Chondrocyte (in vitro differentiated cells): ENCODE measurements at regions not wholly inside any gene's neighbourhood (a gene's known extent, or its start where the extent isn't known, plus 50 kb on each side); places are given as distances from the start of the nearest gene placed in this dataset.

Experiments used
- DNase-seq: peaks from one replicate; pipeline ENCODE4 v3.0.0; 2021; ENCODE audit warnings: mixed read lengths, low spot score
- H3K27ac Mint-ChIP-seq: one replicate; pipeline ENCODE4 v1.8.0; 2021; ENCODE audit warnings: mild to moderate bottlenecking, moderate library complexity, mixed read lengths; ENCODE audit not compliant: unreplicated experiment
- H3K27me3 Mint-ChIP-seq: 2 replicates; pipeline ENCODE4 v1.8.0; 2021; ENCODE audit warnings: low read depth, mixed read lengths
- H3K36me3 Mint-ChIP-seq: 2 replicates; pipeline ENCODE4 v1.8.0; 2021; ENCODE audit warnings: low read depth, mixed read lengths
- H3K4me1 Mint-ChIP-seq: 2 replicates; pipeline ENCODE4 v1.8.0; 2021; ENCODE audit warnings: low read depth, mild to moderate bottlenecking, mixed read lengths
- H3K4me3 Mint-ChIP-seq: one replicate; pipeline ENCODE4 v1.8.0; 2021; ENCODE audit warnings: mild to moderate bottlenecking, moderate library complexity, mixed read lengths; ENCODE audit not compliant: unreplicated experiment
- H3K9me3 Mint-ChIP-seq: 2 replicates; pipeline ENCODE4 v1.8.0; 2021; ENCODE audit warnings: low read depth, mixed read lengths
- TF ChIP-seq, protein P1 (sequence below): fragments of 200-600 bp; sonication (generic); IDR thresholded peaks from 2 replicates; pipeline ENCODE4 v1.5.0; 2021; ENCODE audit warnings: antibody characterized with exemption, mild to moderate bottlenecking, moderate library complexity

DNA sequence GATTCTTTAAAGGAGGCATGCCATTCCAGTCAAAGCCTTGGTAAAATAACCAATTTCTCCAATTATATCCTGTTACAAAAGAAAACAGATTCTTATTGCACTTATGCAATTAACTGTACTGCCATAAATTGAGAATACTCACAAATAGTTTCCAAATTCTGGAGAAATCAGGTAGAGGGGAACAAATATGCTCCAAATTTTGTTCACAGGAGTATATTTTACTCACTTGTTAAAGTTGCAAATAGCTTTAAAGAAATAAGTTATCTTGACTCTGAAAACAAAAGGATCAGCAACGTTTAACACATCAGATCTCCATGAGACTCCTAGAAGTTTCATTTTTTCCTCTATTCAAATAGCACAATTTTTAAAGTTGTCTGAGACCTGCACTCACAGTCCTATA lies 712.1 kb upstream of the ARRDC4 start:
- Mint-ChIP-seq H3K4me1 (no peaks in the 10 kb centered on the region), H3K36me3 (no peaks in the 10 kb centered on the region), H3K27ac (no peak overlapping the region), H3K27me3 (no peaks in the 10 kb centered on the region), H3K9me3 (no peaks in the 10 kb centered on the region), H3K4me3 (no peak overlapping the region)
- DNase-seq = no peak
- TF ChIP-seq, protein P1, sequence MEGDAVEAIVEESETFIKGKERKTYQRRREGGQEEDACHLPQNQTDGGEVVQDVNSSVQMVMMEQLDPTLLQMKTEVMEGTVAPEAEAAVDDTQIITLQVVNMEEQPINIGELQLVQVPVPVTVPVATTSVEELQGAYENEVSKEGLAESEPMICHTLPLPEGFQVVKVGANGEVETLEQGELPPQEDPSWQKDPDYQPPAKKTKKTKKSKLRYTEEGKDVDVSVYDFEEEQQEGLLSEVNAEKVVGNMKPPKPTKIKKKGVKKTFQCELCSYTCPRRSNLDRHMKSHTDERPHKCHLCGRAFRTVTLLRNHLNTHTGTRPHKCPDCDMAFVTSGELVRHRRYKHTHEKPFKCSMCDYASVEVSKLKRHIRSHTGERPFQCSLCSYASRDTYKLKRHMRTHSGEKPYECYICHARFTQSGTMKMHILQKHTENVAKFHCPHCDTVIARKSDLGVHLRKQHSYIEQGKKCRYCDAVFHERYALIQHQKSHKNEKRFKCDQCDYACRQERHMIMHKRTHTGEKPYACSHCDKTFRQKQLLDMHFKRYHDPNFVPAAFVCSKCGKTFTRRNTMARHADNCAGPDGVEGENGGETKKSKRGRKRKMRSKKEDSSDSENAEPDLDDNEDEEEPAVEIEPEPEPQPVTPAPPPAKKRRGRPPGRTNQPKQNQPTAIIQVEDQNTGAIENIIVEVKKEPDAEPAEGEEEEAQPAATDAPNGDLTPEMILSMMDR = no peak

DNA sequence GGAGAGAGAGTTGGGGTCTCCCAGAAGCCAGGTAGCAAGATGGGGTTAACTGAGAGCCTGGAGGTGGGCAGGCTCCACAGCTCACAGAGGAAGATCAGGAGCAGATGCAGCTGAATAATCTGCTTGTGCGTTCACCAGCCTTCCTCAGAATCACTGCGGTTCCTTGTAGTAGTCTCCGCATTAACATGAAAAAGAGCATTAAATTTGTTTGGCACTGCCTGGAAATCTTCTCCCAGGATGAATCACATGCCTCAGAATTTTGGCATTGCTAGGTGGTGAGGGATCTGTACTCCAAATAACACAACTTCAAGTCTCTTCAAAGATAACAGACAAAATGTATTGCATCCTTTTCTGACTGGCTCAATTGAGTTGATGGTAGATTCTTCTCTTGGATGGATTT lies 700.6 kb upstream of the ARRDC4 start:
- no peaks in the 10 kb centered on the region for H3K36me3 Mint-ChIP-seq
- no peaks in the 10 kb centered on the region for H3K9me3 Mint-ChIP-seq
- no peak for DNase-seq
- H3K4me3 Mint-ChIP-seq = no peak overlapping the region
- TF ChIP-seq, protein P1 = no peak
- no peak overlapping the region for H3K27ac Mint-ChIP-seq
- peaks cover 7% of the 10 kb centered on the region for H3K27me3 Mint-ChIP-seq
- no peaks in the 10 kb centered on the region for H3K4me1 Mint-ChIP-seq

DNA sequence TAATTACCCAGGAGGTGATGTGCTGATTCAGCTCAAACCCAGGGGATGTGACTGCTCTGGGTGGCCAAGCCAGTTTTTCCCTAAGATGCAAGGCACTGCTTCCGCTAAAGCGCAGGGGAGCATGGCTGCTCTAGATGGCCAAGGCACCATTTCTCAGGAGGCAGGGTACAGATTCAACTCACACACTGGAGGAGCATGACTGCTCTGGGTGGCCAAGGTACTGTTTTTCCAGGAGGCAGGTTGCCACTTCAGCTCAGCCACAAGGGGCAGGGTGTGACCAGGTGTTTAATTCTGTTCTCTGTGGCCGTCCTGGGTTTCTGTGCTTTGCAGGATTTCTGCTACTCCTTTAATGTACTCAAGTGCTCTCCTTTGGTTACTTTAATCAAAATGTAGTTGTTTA lies 659.3 kb upstream of the ARRDC4 start:
- TF ChIP-seq, protein P1 = no peak
- Mint-ChIP-seq H3K36me3 (no peaks in the 10 kb centered on the region), H3K4me3 (no peak overlapping the region), H3K27me3 (peaks cover 3% of the 10 kb centered on the region), H3K4me1 (peaks cover 2% of the 10 kb centered on the region), H3K27ac (no peak overlapping the region), H3K9me3 (peaks cover 8% of the 10 kb centered on the region)
- no peak for DNase-seq

DNA sequence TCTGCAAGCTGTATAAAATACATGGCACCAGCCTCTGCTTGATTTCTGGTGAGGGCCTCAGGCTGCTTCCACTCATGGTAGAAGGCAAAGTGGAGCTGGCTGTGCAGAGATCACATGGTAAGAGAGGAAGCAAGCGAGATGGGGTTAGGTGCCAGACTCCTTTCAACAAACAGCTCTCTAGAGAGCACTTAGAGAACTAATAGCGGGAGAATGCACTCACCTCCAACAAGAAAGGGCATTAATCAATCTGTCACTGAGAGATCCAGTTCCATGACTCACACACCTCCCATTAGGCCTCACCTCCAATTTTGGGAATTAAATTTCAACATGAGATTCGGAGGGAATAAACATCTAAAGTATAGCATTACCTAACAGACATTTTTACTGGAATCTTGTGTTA lies 644.1 kb upstream of the ARRDC4 start:
- no peaks in the 10 kb centered on the region for H3K36me3 Mint-ChIP-seq
- H3K9me3 Mint-ChIP-seq = no peaks in the 10 kb centered on the region
- no peak for DNase-seq
- H3K4me1 Mint-ChIP-seq = peaks cover 10% of the 10 kb centered on the region
- TF ChIP-seq, protein P1 = no peak
- no peaks in the 10 kb centered on the region for H3K27me3 Mint-ChIP-seq
- H3K4me3 Mint-ChIP-seq = no peak overlapping the region
- H3K27ac Mint-ChIP-seq = no peak overlapping the region

DNA sequence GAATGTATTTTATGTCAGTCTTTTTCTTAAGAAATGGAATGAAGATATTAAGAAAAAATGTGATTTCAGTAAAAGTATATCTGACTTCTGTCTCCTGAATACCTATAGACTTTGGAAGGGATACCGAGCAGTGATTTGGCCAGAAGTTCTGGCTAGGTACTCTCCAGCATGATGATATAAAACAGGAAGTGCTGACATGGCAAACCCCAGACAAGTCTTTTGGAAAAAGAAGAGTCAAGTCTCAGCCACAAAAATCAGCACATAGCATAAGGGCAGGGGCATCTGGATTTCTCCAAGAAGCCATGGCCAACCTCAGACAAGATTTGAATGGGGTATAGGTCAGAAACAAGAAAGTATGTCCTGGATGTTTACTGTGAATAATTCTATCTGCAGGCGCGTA lies 643.3 kb upstream of the ARRDC4 start:
- Mint-ChIP-seq H3K27ac (no peak overlapping the region), H3K4me1 (peaks cover 10% of the 10 kb centered on the region), H3K9me3 (no peaks in the 10 kb centered on the region), H3K36me3 (no peaks in the 10 kb centered on the region), H3K4me3 (no peak overlapping the region), H3K27me3 (no peaks in the 10 kb centered on the region)
- no peak for DNase-seq
- TF ChIP-seq, protein P1 = no peak
